ENCODE measurements at regions not wholly inside any gene's neighbourhood (a gene's known extent, or its start where the extent isn't known, plus 50 kb on each side); places are given as distances from the start of the nearest gene placed in this dataset.

- no peak for DNase-seq
Observed at GRCh38 chr14:100439781-100440180, 116.6 kb downstream of the SLC25A47 start.

GRCh38 chr14:100440207-100440631 is 117.1 kb downstream of the SLC25A47 start:
- no peak for DNase-seq

DNA sequence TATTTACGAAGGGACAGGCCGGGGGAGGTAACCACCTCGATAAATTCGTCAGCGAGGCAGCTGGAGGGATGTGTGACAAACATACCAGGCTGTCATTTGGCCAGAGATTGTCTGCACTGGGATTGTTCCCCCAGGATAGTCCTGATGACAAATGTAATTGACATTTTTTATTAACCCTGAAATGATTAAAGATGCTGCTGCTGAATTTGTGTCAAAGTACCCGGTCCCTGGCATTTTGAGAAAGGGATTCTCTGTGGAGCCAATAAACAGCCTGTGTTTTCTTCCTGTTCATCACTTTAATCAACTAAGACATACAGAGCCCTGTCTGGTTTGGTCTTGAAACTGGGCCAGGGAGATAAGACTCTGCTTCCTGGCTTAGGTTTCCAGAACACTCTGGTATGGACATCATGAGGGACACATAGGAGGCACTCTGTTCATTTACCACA is 117.6 kb downstream of the SLC25A47 start:
- no peak for DNase-seq

GRCh38 chr14:100441271-100441947 is 118.3 kb downstream of the SLC25A47 start:
- DNase-seq = no peak

GRCh38 chr14:100442036-100442435 is 118.9 kb downstream of the SLC25A47 start:
- DNase-seq = no peak

DNA sequence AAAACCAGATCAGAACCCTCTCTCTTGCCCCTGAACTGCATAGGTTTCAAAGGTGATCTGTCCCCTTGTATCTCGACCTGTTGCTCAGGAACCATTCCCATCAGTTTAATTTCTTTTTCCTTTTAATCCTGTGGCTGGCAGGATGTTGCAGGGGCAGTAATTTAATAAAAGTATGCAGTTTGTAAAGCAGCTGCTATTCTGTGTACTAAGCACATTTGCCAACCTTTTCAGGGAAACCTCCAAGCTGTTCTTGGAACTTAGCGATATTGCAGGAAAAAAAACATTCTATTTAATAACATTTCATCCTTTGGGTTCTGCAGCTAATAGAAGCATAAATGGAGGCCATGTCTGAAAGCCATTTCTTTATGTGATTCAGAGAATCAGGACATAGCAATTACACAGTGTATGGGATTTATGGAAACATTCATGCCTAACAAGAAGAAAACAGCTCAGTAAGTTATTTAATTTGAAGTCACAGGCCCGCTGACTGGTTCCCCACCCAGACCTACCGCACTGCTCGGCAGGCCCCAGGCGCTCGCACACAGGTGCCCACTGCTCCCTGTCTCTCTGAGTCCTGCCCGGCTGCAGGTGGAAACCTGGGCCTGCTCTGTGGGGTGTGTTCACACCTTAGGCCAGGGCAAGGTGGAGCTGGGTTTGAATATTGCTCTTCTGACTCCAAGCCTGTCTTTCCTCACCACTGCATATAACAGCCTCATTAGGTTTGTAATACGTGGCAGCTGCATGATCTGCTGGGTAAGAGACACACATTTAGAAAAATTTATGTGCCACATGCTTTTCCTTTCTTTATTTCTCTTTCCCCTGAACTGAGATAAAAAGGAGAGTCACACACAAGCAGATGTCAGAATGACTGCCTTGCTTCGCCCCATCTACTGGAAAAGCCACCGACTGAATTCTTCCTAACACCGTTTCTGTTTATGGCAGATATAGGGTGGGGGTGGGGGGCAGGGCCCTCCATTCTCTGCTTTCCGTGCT is 119.7 kb downstream of the SLC25A47 start:
- DNase-seq = no peak

DNA sequence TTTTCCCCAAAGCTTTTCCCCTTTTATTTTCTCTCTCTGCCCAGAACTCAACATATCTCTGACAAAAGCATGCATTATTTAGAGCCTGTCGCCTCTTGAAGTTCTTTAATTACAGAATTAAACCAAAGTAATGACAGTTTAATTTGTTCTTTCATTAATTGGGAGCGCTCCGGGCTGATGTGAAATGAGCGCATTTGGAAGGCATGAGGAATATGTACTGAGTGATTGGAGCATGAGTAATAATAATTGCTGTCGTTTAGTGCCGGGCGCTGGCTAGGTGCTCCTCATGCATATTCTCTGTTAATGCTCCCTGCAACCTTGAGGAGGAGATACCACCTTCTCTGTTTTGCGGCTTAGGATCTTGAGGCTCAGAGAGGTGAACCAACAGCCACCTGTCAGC is 120.5 kb downstream of the SLC25A47 start:
- DNase-seq = no peak

- DNase-seq = no peak
Observed at GRCh38 chr14:100445436-100446088, 122.4 kb downstream of the SLC25A47 start.

- DNase-seq = no peak
Observed at GRCh38 chr14:100446572-100446971, 123.4 kb downstream of the SLC25A47 start.

DNA sequence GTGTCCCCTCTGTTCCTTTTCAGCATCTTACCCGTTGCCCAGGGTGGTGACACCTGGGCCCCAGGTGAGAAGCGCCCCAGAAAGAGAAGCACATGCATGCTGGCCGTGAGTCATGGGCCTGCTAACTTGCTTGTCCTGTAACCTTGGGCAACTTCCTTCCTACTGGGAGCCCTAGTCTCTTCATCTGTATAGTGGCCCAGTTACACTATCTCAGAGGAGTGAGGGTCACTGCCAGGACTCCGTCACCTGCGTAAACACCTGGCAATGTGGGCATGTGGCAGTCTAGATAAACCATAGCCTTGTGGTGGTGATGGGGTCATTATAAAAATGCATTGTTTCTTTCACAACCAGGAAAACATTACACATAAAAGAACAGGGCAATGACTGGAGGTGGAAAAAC is 125.2 kb downstream of the SLC25A47 start:
- no peak for DNase-seq

GRCh38 chr14:100449225-100449987 is 126.3 kb downstream of the SLC25A47 start:
- DNase-seq = no peak

DNA sequence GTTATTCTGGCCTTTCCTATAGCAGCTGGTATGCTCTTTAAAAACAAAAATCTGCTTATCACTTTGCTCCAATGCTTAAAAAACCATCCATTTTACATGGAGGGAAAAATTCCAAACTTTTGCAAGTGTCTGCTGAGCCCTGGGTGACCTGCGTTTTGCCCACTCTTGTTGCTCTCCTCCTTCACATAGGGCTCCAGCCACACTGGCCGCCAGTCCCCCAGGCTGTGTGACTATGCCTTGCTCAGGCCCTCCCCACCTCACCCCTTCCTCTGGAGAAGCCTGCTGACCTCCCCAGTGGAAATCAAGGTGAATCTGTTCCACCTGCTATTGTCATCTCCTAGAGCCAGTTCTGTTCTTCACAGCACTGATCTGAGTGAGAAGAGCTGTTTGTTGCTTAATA is 126.9 kb downstream of the SLC25A47 start:
- DNase-seq = no peak

DNA sequence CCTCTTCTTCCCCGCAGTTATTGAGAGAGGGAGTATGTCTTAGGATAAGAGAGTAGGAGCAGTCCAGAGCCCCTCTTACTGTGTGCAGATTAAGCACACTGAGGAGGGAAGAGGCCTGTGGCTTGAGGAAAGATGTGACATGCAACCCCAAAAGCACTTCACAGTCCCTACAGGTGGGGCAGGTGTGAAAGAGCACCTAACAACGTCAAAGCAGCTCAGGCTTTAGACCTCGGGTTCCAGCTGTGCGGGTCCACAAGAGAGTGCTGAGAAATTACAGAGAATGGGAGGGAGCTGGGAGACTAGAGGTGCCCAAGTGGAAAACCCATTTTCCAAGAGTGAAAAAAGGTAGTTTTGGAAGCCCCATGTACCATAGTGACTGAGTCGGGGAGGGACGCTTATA is 127.6 kb downstream of the SLC25A47 start:
- DNase-seq = no peak

DNA sequence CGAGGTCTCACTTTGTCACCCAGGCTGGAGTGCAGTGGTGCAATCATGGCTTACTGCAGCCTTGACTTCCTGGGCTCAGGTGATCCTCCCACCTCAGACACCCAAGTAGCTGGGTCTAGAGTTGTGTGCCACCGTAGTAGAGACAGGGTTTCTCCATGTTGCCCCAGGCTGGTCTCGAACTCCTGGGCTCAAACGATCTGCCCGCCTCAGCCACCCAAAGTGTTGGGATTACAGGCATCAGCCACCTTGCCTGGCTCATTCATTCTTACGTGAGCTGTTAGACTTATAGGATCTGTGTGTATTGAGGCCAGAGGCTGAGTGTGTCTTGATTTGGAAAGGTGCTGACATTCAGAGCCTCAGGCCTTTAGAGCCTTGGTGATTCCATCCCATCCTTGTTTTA is 128.1 kb downstream of the SLC25A47 start:
- DNase-seq = no peak

DNA sequence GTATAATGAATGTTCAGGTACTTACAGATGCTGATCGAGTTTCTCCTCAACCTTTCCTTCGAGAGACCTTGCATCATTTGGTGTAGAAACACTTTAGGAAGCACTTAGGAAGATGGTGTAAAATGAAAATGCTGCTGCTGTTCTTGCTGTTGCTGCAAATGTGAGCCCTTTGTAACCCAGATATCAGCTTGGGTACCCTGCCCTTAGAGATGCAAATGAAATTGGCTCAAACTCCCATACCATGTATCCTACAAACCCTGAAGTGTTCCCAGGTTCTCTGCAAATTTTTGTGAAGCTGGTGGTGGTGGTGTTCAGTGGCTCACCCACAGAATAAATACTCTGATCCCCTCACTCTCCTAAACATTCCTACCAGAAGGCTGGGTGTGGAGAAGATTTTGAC is 130.8 kb downstream of the SLC25A47 start:
- no peak for DNase-seq

GRCh38 chr14:100454437-100454836 is 131.3 kb downstream of the SLC25A47 start:
- no peak for DNase-seq

DNA sequence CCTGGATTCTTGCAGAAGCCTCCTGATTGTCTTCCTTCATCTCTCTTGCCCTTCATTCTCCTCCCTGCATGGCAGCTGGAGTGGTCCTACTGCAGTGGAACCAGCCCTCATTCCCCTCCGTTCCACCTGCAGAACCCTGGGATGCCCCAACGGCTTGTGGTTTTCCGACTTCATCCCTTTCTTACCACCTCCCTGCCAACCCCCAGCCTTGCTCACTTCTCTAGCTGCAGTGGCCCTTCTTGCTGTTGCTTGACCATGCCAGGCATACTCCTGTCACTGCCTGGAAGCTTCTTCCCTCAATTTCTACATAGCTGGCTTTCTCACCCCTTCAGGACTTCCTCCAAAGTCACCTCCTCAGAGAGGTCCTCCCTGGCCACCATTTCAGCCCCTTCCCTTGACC is 123.3 kb downstream of the BEGAIN start:
- no peak for DNase-seq

DNA sequence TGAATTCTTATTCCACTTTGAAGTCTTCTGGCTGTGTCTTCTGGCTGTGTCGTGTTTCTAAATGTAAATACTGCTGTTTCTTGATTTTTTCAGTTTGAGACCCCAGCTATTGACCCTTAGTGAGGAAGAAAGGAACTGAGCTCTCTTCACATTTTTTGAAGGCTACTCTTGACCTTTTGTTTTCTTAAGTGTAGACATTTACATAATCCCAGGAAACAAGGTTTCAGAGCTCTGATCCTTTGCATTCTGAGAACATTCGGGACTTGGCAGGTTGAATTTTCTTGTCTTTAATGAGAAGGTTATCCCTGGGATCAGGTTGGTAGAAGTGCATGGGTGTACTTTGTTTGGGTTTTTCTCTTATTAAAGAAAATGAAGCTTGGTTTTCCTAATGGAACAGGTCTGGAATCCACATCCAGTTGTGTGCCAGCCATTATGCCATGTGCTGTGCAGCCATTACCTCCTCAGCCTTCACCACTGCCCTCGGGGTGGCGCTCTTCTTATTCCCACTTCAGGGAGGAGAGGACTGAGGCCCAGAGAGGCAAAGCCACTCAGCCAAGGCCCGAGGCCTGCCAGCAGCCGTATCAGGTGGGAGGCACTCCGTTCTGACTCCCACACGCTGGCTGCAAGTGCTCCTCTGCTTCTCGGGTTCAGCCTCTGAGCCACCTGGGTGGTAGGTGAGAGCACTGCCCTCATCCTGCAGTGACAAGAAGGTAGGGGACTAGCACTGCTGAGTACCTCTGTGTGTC is 120.9 kb downstream of the BEGAIN start:
- no peak for DNase-seq

GRCh38 chr14:100467046-100467750 is 120.0 kb downstream of the BEGAIN start:
- no peak for DNase-seq

DNA sequence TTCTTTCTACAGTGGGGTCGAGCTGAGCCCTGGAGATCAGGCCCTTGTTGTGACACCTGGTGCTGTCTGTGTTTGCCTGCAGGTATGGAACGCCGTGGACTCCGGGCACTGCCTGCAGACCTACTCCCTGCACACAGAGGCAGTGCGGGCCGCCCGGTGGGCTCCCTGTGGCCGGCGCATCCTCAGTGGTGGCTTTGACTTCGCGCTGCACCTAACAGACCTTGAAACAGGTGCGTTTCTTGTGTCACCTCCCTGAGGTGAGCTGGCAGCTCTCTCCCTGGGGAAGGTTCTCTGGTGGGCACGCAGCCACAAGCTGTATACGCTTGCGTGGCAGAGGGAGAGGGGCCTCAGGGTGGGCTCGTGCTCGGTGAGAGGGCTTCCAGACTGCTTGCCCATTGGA is 119.3 kb downstream of the BEGAIN start:
- no peak for DNase-seq

GRCh38 chr14:100468557-100468956 is 118.7 kb downstream of the BEGAIN start:
- DNase-seq = no peak

All from GDM1 (cell line).